ENCODE measurements at regions not wholly inside any gene's neighbourhood (a gene's known extent, or its start where the extent isn't known, plus 50 kb on each side); places are given as distances from the start of the nearest gene placed in this dataset.

DNA sequence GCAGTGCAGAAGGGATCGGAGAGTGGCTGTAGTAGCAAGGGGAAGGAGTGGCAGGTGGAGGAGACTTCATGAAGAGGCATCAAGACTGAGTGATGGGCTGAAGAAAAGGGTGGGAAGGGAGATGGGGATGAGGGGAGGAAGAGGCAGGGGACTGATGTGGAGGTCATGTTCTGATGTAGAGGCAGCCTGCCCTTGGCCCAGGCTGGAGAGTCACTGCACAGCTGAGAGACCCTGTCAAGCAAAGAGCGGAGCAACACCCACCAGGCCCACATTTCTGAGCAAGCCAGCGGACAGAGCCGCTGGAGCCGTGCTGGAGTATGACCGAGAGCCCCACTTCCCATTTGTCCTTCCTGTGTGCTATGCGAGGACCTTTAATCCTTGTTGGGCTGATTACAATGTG is 501.6 kb upstream of the MKI67 start:
- TF ChIP-seq, protein P1, sequence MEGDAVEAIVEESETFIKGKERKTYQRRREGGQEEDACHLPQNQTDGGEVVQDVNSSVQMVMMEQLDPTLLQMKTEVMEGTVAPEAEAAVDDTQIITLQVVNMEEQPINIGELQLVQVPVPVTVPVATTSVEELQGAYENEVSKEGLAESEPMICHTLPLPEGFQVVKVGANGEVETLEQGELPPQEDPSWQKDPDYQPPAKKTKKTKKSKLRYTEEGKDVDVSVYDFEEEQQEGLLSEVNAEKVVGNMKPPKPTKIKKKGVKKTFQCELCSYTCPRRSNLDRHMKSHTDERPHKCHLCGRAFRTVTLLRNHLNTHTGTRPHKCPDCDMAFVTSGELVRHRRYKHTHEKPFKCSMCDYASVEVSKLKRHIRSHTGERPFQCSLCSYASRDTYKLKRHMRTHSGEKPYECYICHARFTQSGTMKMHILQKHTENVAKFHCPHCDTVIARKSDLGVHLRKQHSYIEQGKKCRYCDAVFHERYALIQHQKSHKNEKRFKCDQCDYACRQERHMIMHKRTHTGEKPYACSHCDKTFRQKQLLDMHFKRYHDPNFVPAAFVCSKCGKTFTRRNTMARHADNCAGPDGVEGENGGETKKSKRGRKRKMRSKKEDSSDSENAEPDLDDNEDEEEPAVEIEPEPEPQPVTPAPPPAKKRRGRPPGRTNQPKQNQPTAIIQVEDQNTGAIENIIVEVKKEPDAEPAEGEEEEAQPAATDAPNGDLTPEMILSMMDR (IDR thresholded peaks at IDR 0.05), result no peak
- TF ChIP-seq POLR2A (IDR thresholded peaks at IDR 0.05), result no peak
